GM21360 (cell line): ENCODE measurements at regions not wholly inside any gene's neighbourhood (a gene's known extent, or its start where the extent isn't known, plus 50 kb on each side); places are given as distances from the start of the nearest gene placed in this dataset.
"Not testable (repeated sequence)": the region's sequence is repeated elsewhere in the genome, so short reads cannot be mapped to it uniquely, and the experiment has no call there.

ENCODE experiments used
- ATAC-seq: cut with Tn5 transposase; IDR thresholded peaks from one replicate; pipeline ENCODE4 v1.9.1; 2021; ENCODE audit warnings: mild to moderate bottlenecking, moderate library complexity; ENCODE audit not compliant: unreplicated experiment

DNA sequence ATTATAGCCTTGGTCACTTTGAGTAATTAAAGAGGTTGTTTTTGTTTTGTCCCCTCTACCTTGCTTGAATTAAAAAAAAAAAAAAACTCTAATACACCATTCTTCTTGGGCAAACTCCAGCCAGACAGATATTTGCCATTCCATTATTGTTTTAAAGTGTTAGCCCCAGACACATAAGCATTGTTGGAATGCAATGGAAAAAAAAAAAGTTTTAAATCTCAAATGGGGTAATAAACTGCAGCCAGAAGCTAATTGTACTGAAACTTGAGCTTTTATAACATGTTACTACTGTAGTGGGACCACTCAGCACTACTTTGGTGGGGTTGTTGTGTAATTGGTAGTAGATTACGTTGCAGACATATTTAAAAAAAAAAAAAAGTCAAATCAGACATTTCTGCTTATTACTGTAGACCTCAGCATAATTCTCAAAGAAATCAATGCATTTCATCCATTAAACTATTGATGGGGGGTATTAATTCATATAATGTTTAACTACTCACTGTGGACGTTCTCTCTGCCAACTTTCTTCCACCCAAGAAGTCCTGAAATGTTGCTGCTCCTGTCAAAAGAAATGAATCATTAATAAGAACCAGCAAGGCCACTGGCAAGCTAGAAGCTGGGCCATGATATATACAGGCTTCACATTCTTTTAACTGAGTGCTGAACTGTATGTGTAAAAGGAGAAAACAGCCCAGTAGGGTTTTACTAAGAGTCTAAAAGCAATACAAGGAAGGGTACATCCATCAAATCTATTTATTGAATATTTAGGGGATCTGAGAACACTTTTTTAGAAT lies 626.6 kb upstream of the SOX9 start:
- ATAC-seq = no peak

DNA sequence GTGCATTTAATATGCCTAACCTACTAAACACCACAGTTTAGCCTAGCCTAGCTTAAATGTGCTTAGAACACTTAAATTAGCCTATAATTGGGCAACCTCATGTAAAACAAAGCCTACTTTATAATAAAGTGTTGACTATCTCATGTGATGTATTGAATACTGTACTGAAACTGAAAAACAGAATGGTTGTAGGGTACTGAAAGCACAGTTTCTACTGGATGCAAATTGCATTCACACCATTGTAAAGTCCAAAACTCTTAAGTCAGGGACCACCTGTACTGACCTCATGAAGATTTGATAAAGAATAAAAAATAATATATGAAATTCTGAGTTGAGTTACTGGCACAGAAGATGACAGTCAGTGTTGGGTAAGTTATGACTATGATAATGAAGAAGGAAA lies 625.4 kb upstream of the SOX9 start:
- ATAC-seq = no peak

DNA sequence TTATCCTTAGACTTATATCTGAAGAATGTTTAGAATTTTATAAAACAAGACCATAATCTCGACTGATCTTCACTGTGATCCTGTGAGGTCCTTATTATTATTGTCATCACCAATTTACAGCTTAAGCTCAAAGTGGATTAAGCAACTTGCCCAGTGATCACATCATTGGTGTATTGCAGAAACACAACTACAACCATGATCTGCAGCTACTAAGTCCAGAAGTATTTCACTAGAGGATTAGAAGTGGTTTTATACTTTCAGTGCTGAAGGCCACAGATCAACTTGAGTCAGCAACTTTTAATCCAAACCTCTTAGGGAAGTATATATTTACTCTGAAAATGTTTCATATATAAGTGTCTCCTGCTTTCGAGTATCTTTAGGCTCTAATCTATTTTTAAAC lies 624.3 kb upstream of the SOX9 start:
- no peak for ATAC-seq

DNA sequence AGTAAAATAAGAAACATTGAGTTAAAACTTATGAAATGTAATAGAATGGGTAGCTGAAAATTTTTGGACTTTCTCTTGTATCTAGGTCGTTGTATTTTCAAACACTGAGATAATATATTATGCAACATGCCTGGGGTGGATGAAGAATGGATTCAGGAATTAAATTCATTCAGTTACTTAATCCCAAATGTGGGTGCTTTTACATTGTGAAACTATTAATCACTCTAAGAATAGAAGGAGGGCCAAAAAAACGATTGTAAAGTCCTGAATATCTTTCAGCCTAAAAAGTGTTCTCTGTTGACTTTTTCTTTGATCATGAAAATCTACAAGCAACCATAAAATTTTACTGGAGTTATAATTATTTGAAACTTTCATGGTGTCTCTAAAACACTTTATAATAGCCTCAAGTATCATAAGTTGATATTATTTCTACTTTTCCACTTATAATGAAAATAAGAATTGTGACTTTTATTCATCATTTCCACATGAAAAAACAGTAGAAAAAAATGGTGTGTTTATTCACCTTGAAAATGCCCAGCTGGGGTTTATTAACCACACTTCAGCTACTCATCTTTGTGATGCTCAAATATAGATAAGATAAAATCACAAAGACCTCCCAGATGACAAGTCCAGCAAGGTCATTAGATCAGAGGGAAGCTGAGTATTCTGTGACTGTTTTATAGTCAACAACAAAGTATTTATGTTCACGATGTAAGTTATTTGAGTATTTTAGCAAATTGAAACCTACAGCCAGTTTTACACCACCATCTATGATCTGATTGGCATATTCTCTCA lies 619.9 kb upstream of the SOX9 start:
- no peak for ATAC-seq

DNA sequence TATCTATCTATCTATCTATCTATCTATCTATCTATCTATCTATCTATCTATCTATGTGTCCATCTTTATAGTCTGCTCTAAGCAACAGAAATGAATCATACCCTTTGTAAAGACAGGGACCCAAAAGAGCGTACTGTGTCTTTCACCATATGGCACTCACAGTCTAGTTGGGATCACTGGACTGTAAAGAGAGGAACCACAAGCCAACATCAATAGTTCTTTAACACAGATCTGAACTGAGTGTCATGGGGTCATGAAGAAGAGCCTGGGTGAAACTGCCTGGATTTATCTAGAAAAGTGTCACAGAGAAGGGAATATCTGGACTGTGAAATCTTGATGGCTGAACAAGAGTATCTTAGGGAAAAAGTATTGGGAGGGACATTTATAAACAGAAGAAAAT lies 619.1 kb upstream of the SOX9 start:
- ATAC-seq = no peak

DNA sequence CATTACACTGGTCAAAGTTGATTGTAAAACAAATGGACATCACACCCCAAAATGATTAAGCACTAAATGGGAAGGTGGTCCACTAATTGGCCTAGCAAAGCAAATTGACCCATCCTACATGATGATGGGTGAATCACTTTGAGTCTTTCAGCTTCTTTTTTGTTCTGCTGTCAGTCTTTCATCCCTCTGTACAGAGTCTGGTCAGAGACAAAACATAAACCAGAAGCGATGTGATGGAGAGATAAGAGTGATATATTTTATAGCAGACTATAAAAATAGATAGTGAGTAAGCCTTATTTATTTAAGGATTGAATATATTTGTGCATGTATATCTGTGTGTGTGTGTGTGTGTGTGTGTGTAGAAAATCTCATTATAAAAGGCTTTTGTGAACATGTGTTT lies 618.4 kb upstream of the SOX9 start:
- no peak for ATAC-seq

DNA sequence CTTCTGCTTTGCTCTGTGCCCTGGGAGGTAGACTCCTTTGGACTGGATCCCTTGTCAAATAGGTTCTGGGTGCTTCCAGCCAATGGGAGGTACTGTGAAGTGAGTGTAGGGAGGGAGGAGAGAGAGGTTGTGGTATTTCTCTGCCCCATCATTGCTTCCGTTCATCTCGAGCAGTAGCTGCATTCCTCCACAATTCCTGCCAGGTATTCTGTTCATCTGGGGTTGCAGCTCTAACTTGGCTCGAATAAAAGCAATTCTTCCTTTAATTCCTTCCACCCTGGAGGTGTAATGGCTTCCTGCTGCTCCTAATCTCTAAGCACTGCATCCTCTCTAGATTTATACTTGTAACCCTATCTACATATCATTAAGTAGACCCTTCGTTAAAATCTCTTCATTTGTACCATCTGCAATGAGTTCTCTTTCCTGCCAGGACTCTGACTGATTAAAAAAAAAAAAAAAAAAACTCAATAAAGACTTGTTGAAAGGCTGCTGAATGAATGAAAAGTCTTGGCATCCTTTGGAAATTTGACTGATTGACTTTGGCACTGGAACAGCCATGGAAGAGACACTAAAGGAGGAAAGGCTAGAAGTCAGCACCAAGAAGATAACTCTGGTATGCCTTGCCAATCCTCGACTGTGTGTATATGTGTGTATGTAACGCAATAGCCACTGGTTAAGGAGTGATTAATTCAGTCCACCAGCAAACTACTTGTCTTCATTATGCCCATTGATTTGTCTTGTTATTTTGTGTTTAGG lies 616.9 kb upstream of the SOX9 start:
- ATAC-seq = no peak

DNA sequence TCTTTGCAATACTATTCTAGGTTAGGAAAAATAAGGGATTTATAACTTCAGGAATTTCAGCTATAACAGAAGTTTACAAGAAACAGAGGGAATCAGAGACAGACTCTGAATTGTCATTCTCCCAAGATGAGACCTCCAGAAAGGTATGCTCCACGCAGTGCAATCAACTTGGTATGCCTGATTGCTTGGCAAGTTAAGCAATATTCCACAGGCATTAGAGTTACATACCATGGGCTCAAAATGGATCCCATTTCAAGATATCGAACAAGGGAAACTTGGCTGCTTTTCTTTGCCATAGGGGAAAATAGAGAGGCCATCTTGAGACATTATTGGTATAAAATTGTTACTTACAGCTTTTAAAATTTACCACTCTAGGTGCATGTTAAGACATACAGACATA lies 615.6 kb upstream of the SOX9 start:
- ATAC-seq = no peak

DNA sequence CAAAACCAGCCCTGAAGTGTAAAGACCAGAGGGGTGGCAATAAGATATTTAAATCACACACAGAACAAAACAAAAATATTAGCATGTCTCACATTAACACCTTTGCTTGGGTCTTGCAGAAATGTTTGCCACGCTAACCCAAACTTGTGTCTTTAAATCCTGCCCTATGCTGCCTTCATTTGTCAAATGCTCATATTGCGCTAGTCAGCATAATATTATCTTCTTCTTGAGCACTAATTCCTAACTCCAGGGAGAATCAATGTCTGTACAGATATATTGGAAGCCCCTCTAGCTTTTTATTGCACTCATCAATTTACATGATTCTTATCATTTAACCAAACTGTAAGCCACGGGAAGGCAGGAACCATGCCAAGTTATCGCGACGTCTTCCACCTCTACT lies 614.8 kb upstream of the SOX9 start:
- ATAC-seq = no peak

DNA sequence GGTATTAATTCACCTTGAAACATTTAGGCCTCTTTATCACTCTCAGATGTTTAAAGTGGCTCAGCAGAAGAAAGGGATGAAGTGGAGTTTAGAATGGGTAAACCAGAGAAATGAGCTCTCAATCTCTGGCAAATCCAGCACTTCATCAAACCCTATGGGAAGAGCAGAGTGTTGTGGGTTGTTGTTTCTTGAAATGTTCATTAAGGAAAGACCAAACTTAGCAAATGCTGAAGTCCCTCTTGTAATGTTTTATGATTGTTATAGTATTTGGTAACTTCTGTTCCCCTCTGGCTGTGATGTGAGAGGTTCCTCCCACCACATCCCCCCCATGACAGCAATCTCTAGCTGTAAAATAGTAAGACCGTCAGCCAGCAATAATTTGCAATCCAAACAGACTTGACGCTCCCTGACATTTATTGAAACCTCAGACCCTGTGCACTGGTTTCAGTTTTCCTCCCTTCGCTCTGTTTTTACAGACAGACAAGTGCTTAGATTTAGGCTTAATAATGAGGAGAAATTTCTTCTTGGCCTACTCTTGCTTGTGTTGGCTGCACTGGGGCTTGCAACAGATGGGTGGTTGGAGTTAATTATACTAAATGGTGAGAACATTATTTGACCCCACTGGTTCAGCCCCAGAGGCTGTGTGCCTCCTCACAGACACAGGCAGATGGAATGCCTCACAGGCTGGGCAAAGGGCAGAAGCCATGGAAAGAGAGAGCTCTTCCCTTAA lies 609.4 kb upstream of the SOX9 start:
- ATAC-seq = no peak

DNA sequence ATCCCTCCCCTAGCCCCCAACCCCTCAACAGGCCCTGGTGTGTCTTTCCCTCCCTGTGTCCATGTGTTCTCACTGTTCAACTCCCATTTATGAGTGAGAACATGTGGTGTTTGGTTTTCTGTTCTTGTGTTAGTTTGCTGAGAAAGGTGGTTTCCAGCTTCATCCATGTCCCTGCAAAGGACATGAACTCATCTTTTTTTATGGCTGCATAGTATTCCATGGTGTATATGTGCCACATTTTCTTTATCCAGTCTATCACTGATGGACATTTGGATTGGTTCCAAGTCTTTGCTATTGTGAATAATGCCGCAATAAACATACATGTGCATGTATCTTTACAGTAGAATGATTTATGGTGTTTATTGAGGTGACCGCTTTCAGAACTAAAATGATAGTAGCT lies 607.1 kb upstream of the SOX9 start:
- ATAC-seq = not testable (repeated sequence)

DNA sequence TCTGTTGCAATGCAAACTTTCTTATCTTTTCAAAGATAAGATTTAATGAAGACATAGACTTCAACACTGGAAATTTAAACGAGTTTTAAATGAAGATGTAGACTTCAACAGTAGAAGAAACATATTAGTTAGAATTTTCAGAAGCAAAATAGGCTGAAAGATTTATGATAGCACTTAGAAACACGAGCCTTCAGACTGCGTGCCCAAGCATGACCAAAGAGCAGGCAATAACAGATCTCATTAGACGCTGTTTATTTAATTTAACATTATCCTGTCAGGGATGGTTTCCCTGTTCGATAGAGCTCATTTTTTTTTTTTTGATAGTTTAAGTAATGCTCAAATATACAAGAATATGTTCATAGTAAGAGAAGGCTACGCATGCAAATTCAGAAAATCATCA lies 604.7 kb upstream of the SOX9 start:
- no peak for ATAC-seq

DNA sequence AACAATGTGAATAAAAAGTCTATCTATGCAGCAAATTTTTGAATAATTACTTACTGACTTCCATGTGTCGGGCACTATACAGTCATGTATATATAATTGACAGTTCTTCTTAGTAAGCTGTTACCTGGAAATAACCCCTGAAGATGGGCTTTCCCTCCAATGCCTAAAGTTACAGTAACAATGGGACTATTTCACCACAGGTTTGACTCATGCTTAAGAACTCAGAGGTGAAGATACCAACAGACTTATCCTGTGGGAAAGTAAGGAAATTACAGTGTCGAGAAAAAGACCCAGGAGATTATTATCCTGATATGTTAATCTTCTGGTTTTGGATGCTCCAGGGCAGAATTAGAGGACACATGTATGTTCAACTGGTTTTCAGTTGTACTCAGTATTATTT lies 601.5 kb upstream of the SOX9 start:
- no peak for ATAC-seq

DNA sequence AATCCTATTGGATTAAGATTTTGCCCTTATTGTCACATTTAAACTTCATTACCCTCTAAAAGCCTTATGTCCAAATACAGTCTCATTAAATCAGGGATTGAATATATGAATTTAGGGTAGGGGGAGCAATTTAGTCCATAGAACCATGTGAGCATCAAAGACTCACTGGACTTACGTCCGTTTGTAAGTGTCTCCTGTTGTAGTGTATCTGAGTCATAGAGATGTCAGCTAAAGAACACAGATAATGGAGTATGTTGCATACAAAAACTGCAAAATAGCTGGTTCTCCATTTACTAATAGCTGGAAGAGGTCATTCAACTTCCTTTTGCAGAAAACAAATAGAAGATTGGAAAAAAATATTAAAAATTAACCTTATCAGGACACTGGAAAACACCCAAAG lies 599.1 kb upstream of the SOX9 start:
- no peak for ATAC-seq

DNA sequence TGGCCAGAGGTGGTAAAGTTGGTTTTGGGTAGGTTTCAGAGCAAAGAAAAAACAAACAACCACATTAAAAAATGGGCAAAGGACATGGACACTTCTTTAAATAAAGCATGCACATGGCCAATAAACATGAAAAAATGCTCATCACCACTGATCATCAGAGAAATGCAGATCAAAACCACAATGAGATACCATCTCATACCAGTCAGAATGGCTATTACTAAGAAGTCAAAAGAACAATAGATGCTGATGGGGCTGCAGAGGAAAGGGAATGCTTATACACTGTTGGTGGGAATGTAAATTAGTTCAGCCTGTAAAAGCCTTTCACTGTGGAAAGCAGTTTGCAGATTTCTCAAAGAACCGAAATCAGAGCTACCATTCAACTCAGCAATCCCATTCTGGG lies 598.4 kb upstream of the SOX9 start:
- no peak for ATAC-seq

DNA sequence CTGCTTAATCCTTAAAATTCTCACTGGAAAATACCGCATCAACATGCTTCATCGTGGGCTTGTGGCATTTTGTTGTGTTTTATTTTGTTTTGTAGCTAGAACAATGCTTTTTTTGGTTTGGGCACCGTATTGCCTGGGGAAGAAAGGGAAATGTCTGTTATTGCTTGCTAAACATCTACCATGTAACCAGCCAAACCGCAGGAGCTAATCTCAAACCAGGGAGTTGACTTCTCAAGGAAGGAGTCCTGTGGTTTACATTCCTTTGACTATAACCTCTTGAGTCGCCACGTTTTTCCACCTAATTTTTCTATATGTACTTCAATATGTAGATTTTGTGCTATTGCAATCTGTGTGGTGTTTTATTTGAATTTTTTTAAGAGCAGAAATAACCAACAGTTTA lies 593.5 kb upstream of the SOX9 start:
- no peak for ATAC-seq

DNA sequence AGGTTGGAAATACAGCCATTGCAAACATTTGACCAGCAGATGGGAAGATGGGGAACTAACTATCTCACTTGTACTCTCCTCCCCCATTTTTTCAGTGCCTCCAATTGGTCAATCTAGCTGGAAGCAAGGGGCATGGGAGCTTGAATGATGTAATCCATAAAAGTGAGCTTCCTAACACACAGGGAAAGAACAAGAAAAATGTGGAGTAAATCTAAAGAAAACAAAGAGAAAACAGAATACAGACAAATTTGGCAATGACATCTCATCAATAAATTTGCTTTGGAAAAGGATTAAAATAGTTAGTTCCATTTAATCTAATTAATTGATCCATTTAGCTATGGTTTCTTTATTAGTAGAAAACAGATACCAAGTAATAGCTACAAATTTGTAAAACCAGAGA lies 592.6 kb upstream of the SOX9 start:
- no peak for ATAC-seq

DNA sequence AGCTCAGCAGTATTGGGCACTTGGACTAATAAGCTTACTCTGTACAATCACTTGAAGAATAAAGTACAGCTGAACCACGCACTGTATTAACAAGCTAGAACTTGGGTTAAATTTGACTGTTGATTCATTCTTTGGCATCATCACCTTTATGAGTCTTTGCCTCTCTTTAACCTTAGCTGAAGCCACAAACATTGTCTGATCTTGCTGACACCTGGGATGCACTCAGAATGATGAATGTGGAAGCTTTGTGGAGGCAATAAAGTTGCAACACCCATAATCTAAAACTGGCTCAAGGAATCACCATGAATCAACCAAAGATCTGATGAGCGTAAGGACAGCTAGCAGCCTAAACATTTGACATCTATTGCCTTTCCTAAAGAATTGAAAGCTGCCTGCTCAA lies 590.6 kb upstream of the SOX9 start:
- no peak for ATAC-seq

DNA sequence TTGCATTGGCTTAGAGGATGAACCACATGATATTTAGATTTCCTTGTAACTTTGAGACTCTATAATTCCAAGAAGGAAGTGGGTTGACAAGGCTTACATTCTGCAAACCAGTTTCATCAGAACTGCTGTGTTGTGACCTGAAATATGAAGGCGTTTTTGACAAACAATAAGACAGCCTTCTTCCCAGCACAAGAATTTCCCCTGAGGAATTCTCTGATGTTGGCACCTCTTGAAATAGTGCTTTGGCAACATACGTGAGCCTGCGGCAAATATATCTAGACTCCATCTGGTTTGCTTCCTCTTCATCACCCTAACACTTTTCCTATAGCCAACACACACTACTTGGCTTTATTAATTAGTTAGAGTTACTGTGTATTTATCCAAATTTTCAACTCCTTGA lies 585.5 kb upstream of the SOX9 start:
- no peak for ATAC-seq

DNA sequence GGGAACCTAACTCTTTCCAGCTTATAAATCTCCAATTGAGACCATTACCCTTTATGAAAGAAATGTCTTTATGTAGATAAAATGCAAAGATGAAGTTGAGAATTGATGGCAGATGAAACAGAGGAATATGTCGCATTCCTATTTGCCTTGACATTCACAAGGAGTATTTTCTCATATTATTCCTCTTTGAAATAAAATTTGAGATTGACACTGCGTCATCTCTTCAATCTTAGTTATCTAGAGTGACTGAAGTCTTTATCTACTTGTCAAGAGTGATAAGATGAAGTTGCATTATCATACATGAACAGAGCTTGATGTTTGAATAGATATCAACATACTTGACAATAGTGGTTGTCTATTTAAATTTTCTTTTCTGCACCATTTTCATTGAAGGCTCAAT lies 574.4 kb upstream of the SOX9 start:
- no peak for ATAC-seq

DNA sequence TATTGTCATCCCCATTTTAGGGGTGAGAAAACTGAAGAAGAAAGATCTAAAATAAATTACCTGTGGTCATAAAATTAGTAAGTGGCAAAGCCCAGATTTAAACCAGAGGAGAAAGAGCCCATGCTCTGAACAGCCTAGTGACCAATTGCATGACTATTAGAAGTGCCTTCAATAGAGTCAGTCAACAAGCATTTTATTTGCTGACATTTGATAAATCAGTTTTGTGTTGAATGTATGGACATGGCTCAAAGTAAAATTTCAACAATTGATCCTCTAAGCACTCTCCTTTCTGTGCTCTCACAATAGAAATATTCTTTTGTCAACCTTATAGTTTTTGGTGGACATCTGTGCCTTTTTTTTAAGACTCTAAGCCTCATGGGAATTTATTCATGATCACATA lies 572.9 kb upstream of the SOX9 start:
- ATAC-seq = no peak
